ENCODE measurements at regions not wholly inside any gene's neighbourhood (a gene's known extent, or its start where the extent isn't known, plus 50 kb on each side); places are given as distances from the start of the nearest gene placed in this dataset.

- Histone ChIP-seq H4K5ac (ENCODE audit: low read depth, low read length) (no peak overlapping the region), H3K9me3 (ENCODE audit: control insufficient read depth, insufficient read depth, low read length) (no peaks in the 10 kb centered on the region), H2AFZ (replicated peaks; ENCODE audit: low read length, poor library complexity) (no peak overlapping the region), H2BK15ac (ENCODE audit: low read depth, low read length) (no peak overlapping the region), H4K8ac (ENCODE audit: low read depth in 2 of 2, low read length in 2 of 2) (no peak overlapping the region), H2BK120ac (ENCODE audit: low read depth, low read length) (no peak overlapping the region), H4K20me1 (ENCODE audit: insufficient read depth, low read length) (no peaks in the 10 kb centered on the region), H3K4ac (ENCODE audit: low read depth, low read length) (no peak overlapping the region), H2AK5ac (ENCODE audit: low read depth, low read length) (no peak overlapping the region), H3K4me3 (ENCODE audit: insufficient read depth, low read depth, low read length) (no peak overlapping the region), H2BK20ac (ENCODE audit: low read depth, low read length) (no peak overlapping the region), H3K9me1 (ENCODE audit: insufficient read depth, low read length) (no peaks in the 10 kb centered on the region), H3K4me1 (ENCODE audit: control insufficient read depth, insufficient read depth, low read length) (no peaks in the 10 kb centered on the region), H3K79me1 (ENCODE audit: low read depth in 1 of 2, low read length in 2 of 2) (no peaks in the 10 kb centered on the region), H3K56ac (ENCODE audit: extremely low read depth, insufficient read depth, low read length) (no peak overlapping the region), H2BK5ac (ENCODE audit: low read depth, low read length, poor library complexity, severe bottlenecking) (no peak overlapping the region), H3K27ac (ENCODE audit: insufficient read depth, low read length) (no peak overlapping the region), H4K91ac (ENCODE audit: insufficient read depth, low read depth, low read length) (no peak overlapping the region), H3K27me3 (ENCODE audit: control insufficient read depth, insufficient read depth, low read length) (no peaks in the 10 kb centered on the region), H3K9ac (ENCODE audit: low read depth, low read length) (no peak overlapping the region), H2AK9ac (replicated peaks; ENCODE audit: low read depth, low read length, poor library complexity) (no peak overlapping the region), H3K4me2 (ENCODE audit: low read depth, low read length) (no peak overlapping the region), H3K23ac (ENCODE audit: low read depth, low read length) (no peak overlapping the region), H3K14ac (replicated peaks; ENCODE audit: low read depth, low read length) (no peak overlapping the region), H3K36me3 (ENCODE audit: control insufficient read depth, insufficient read depth, low read length) (no peaks in the 10 kb centered on the region), H3K18ac (ENCODE audit: low read depth, low read length) (no peak overlapping the region)
- POLR2A ChIA-PET (ENCODE audit: unreplicated experiment): no interaction called here
- dilution Hi-C loops (cut with HindIII; ENCODE audit: low sequenced_read_pairs, unreplicated experiment): no loop called here
- in situ Hi-C loops (cut with MboI; ENCODE audit: low sequenced_read_pairs): no loop called here
- CTCF ChIA-PET: interaction anchor here (1.0 kb wide), 1 partner anchor 9 kb away, joined by 3 read pairs; no protein-coding TSS in a partner anchor
- intact Hi-C loops (cut with micrococcal nuclease): no loop called here
- ATAC-seq (ENCODE audit: low read depth): no peak
- no TSS peak for BruUV-seq (replicated peaks)
- WGBS, 2 experiments (ENCODE audit: extremely low coverage in 2 of 2, insufficient read length in 1 of 2): no CpG with 5 or more reads among the region's 1 CpG
- no peak for DNase-seq
- TF ChIP-seq CEBPB (IDR thresholded peaks at IDR 0.05; ENCODE audit: low read depth, low read length): peak; percentile 54
- no peak for TF ChIP-seq POLR2A (IDR thresholded peaks at IDR 0.05; ENCODE audit: low read depth, low read length)
- TF ChIP-seq BHLHE40 (IDR thresholded peaks at IDR 0.05; ENCODE audit: low read depth, low read length): no peak
These were observed 314.6 kb upstream of the PDE3A start for GRCh38 chr12:20053782-20054181.
